GM20000 (cell line): ENCODE measurements at regions not wholly inside any gene's neighbourhood (a gene's known extent, or its start where the extent isn't known, plus 50 kb on each side); places are given as distances from the start of the nearest gene placed in this dataset.

Experiments used
- DNase-seq: peaks from one replicate; pipeline ENCODE4 v3.0.0; 2012; ENCODE audit warnings: low spot score
- TF ChIP-seq, protein P1 (sequence below): IDR thresholded peaks from 2 replicates; pipeline ENCODE4 v1.5.1; 2012; ENCODE audit warnings: mild to moderate bottlenecking, control low read depth; ENCODE audit errors: extremely low read depth, missing control alignments

DNA sequence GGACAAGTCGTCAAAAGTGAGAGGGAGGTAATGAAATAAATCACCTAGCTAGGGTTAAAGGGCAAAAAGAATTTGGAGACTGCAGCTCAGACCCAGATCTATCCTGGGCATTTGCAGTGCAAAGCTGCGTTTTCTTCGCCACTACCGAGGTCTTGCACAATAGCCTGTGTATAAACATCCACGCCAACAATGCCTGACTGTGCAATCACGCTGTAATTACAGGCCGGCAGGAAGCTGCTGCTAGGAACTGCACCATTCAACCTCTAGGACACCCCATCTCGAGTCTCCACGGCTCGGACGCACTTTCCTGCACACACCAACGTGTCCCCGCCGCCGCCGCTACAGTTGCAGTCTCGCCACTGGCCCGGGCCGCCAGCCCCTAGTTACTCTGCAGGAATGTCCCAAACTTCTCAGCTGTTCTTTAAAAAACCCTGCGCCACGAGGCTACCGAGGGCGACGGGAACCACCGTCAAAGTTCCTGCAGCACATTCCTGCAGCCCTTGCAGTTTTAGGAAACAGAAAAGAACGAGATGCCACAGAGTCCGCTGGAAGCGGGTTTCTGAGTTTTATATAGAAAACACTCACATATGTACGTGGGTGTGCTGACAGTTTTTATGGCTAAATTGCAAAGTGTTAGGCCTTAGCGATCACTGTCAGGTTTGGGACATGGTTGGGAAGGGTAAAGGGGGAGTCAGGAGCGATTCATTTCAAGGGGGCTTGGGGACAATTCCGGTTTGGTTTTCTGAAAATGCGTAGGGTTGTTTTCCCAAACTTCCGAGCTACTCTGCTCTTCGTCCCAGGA, 65.6 kb upstream of the PTGR2 start:
- DNase-seq: peak; percentile 66
- TF ChIP-seq, protein P1, sequence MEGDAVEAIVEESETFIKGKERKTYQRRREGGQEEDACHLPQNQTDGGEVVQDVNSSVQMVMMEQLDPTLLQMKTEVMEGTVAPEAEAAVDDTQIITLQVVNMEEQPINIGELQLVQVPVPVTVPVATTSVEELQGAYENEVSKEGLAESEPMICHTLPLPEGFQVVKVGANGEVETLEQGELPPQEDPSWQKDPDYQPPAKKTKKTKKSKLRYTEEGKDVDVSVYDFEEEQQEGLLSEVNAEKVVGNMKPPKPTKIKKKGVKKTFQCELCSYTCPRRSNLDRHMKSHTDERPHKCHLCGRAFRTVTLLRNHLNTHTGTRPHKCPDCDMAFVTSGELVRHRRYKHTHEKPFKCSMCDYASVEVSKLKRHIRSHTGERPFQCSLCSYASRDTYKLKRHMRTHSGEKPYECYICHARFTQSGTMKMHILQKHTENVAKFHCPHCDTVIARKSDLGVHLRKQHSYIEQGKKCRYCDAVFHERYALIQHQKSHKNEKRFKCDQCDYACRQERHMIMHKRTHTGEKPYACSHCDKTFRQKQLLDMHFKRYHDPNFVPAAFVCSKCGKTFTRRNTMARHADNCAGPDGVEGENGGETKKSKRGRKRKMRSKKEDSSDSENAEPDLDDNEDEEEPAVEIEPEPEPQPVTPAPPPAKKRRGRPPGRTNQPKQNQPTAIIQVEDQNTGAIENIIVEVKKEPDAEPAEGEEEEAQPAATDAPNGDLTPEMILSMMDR: no peak

DNA sequence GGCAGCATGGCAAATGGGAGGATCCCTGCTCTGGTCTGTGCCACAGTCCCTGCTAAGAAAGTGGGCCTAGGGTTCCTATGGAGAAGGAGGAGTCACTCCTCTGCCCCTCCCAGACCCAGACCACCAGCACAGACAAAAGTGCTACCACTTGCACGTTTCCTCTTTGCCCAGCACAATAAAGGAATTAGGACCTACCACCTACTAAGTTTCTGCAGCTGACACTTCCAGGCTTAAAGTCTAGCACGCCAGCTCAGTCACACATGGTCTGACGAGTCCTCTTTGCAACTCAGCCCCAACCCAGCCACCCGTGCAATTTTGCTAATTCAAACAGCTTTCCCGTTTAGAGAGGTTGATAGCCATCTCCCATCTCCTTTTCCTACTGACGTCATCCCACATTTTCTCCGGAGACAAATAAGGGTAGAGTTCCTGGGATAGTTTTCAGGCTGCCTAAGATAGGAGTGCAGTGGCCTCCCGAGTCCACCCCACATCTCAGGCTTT, 66.2 kb upstream of the PTGR2 start:
- DNase-seq: no peak
- TF ChIP-seq, protein P1: no peak

DNA sequence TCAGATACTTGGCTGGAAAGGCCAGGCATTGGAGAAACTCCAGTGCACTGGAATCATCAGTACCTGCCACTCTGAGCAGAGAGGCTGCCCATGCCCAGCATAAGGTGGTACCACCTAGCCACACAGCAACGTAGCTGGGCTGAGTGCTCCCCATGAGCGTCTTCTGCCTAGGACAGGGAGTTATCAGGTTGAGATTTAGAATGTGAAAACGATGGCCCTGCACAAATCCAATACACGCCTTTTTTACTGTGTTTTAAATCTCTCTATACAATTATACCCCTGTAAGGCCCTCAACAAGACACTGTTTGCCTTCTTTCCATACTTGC, 66.7 kb upstream of the PTGR2 start:
- TF ChIP-seq, protein P1: no peak
- no peak for DNase-seq

DNA sequence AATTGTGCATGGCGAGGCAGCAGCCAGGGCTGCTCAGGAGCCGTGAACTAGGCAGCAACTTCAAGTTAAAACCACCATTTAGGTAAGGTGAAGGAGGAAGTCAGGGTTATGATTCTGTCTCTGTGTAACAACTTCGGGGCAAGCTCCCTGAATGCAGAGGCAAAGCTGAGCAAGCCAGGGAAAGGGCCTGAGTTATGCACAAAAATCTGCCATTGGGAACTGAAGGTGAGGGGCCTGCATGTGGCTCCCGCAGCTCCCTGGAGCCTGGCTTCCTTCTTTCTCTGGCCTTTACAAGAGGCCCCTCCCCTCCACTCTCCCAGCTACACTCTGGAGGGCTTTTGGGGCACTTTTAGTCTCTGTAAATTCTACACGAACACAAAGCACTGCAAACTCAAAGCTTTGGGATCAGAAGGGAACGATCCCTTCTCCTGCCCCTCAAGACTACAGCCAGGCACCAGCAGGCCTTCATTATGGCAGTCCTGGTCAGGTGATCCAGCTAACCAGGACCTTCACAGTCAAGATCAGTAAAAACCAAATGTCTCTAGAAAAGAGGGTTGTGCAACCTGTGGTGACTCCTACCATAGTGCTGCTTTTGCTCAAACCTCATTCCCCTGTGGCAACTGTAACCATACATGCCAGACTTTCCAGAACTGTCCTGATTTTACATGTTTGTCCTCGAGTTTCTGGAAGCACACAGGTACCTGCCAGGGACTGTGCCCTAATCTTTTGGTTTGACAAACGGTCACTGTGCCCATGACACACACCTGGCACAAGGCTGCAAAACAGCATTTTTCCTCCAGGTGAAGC, 67.2 kb upstream of the PTGR2 start:
- TF ChIP-seq, protein P1: no peak
- no peak for DNase-seq

DNA sequence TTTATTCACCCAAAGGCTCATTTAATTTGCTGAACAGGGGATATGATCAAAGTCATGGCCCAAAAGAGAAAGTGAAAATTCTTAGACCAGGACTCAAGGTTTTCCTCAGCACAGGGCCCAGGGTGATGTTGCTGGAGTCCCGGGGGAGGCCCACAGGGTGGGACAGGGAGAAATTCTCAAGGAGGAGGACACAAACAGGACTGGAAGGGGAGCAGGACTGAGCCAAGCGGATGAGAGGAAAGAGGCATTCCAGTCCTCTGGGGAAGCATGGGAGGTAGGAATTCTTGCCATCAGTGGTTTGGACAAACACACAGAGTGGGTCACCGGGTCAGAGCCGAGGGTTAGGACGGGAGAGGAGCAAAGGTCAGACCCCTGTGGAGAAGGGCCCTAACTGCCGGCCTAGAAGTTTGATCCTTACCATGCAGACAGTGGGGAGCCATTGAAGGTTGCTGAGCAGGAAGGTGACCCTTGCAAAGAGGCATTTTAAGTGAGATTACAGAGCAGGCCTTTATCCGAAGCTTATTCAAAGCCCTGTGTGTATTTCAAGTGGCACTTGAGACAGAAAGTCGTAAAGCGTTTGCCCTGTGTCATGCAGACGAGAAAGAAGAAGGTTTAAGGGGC, 68.4 kb upstream of the PTGR2 start:
- DNase-seq: no peak
- TF ChIP-seq, protein P1: no peak

DNA sequence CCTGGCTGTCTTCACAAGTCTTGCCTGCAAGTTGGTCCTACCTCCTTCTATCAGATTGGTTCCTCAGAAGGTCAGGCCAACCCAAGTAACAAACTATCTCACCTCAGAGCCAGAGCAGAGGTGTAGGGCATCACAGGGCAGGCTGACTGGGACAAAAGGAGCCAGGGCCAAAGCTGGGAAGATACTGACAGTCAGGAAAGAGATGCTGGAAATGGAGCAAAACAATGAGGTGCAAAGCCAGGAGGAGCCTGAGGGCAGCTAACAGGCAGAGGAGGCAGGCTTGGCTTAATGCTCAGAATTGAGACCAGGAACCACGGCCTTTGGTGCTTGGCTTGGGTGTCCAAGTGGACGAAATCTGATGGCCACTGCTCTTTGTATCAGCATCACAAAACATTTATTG, 68.4 kb upstream of the PNMA1 start:
- DNase-seq: no peak

More for the DNA sequence above, 68.4 kb upstream of the PNMA1 start:
- TF ChIP-seq, protein P1: no peak
